ENCODE measurements at regions not wholly inside any gene's neighbourhood (a gene's known extent, or its start where the extent isn't known, plus 50 kb on each side); places are given as distances from the start of the nearest gene placed in this dataset.

DNA sequence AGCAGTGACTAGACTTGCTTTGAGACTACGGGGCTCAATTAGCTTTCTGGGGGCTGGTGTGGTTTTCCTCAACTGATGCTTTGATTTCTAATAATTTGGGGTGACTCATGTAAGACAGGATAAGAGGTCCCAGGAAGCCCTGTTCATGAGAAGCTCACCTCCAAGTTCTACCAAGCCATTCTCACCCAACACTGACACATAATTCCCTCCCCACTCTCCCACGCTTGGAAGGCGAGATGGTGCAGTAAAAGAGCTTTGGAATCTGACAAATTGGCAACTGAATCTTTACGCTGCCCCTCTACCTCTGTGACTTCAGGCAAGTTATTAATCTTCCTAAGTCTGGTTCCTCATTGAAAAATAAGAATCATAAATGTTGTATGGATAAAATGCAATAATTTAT lies 299.1 kb upstream of the DUSP10 start:
- TF ChIP-seq CTCF (conservative IDR thresholded peaks at IDR 0.05; ENCODE audit: low read depth, low read length) (no peak), EZH2 (IDR thresholded peaks at IDR 0.05; ENCODE audit: low read length, unreplicated experiment) (no peak)

Measured in PC-3 (cell line).